ENCODE measurements at regions not wholly inside any gene's neighbourhood (a gene's known extent, or its start where the extent isn't known, plus 50 kb on each side); places are given as distances from the start of the nearest gene placed in this dataset.

GRCh38 chr3:46080969-46081345 is 53.7 kb upstream of the XCR1 start:
- TF ChIP-seq ZNF311 (CRISPR knock-in tag; IDR thresholded peaks at IDR 0.05) (no peak), CTCF (IDR thresholded peaks at IDR 0.05 in 2 of 3, conservative IDR thresholded peaks at IDR 0.05 in 1 of 3; ENCODE audit: insufficient read depth in 2 of 3, low read depth in 1 of 3, low read length in 3 of 3) (no peak), POLR2AphosphoS5 (IDR thresholded peaks at IDR 0.05; ENCODE audit: control insufficient read depth, insufficient read depth, low read depth, low read length) (no peak), RCOR1 (IDR thresholded peaks at IDR 0.05; ENCODE audit: borderline replicate concordance in 1 of 2, low read depth in 2 of 2, low read length in 2 of 2) (no peak), ZC3H4 (CRISPR knock-in tag; IDR thresholded peaks at IDR 0.05; ENCODE audit: borderline replicate concordance) (no peak)
- TF ChIP-seq, protein P1, sequence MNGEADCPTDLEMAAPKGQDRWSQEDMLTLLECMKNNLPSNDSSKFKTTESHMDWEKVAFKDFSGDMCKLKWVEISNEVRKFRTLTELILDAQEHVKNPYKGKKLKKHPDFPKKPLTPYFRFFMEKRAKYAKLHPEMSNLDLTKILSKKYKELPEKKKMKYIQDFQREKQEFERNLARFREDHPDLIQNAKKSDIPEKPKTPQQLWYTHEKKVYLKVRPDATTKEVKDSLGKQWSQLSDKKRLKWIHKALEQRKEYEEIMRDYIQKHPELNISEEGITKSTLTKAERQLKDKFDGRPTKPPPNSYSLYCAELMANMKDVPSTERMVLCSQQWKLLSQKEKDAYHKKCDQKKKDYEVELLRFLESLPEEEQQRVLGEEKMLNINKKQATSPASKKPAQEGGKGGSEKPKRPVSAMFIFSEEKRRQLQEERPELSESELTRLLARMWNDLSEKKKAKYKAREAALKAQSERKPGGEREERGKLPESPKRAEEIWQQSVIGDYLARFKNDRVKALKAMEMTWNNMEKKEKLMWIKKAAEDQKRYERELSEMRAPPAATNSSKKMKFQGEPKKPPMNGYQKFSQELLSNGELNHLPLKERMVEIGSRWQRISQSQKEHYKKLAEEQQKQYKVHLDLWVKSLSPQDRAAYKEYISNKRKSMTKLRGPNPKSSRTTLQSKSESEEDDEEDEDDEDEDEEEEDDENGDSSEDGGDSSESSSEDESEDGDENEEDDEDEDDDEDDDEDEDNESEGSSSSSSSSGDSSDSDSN (IDR thresholded peaks at IDR 0.05; ENCODE audit: borderline replicate concordance in 1 of 2, low read depth in 2 of 2, low read length in 2 of 2) = no peak
